HL-60 (cell line): ENCODE measurements at regions not wholly inside any gene's neighbourhood (a gene's known extent, or its start where the extent isn't known, plus 50 kb on each side); places are given as distances from the start of the nearest gene placed in this dataset.
A peak's percentile ranks its signal among the peaks of the same experiment; 100 is the strongest.

Experiments
- DNase-seq, 2 experiments: peaks; one replicate each; pipeline ENCODE4 v3.0.0-alpha.2; 2010 to 2020; ENCODE audit warnings: low read depth in 1 of 2, low spot score in 1 of 2
- H3K27ac ChIP-seq: fragments of 250-450 bp; sonication (Bioruptor Pico); replicated peaks from 2 replicates; pipeline ENCODE4 v1.5.1; 2020; ENCODE audit warnings: mild to moderate bottlenecking, moderate library complexity
- H3K27me3 ChIP-seq: fragments of 250-450 bp; sonication (Bioruptor Pico); 2 replicates; pipeline ENCODE4 v1.5.1; 2021; ENCODE audit warnings: mild to moderate bottlenecking, moderate library complexity; ENCODE audit not compliant: insufficient read depth, poor library complexity, severe bottlenecking
- H3K4me3 ChIP-seq: replicated peaks from 2 replicates; pipeline ENCODE4 v1.5.1; 2011; ENCODE audit warnings: mild to moderate bottlenecking, control low read depth, low read length; ENCODE audit not compliant: insufficient read depth
- GABPA ChIP-seq: IDR thresholded peaks from 2 replicates; pipeline ENCODE4 v1.6.1; 2012; ENCODE audit warnings: low read depth
- POLR2AphosphoS5 ChIP-seq: IDR thresholded peaks from 2 replicates; pipeline ENCODE4 v1.6.1; 2012; ENCODE audit warnings: low read depth
- SPI1 ChIP-seq: IDR thresholded peaks from 2 replicates; pipeline ENCODE4 v1.6.1; 2012; ENCODE audit warnings: low read depth, mild to moderate bottlenecking, borderline replicate concordance
- TF ChIP-seq, protein P1 (sequence below): IDR thresholded peaks from 2 replicates; pipeline ENCODE4 v1.6.1; 2012; ENCODE audit warnings: low read depth; ENCODE audit not compliant: insufficient replicate concordance
- TF ChIP-seq, protein P2 (sequence below): IDR thresholded peaks from one replicate; pipeline ENCODE4 v1.5.1; 2011; ENCODE audit warnings: low read length, control low read depth, inconsistent platforms; ENCODE audit not compliant: insufficient read depth

DNA sequence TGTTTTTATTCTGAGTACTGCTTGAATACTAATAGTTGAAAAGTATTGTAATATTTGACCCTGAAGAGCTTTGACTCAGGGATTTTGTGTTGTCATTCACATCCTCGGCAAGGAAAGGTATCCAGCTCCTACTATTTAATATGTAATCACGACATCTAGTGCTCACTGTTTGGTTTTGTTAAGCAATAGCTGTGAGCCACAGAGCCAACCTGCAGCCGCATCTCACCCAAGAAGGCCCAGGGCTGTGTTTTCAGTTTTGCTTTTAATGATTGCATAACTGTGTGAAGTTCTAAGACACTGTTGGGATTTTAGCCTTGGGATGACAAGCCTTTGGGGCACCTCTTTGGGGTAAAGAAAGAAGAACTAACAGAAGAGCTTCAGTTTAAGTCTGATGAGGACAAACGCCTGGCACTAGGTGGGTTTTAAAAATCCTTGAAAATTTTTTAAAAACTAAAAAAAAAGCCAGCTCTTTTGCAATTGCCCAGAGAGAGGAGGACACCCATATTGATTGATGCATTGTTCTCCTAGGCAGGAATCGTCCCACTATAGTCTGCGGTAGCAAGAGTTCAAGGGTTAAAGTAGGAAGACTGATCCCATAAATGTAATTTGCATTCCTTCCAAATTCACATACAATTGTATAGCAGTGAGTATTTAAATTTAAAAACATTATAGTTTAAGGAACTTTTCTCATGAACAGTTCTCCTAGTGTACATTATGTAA, 157.8 kb downstream of the RELL1 start:
- Histone ChIP-seq H3K4me3 (no peak overlapping the region), H3K27ac (no peak overlapping the region), H3K27me3 (no peaks in the 10 kb centered on the region)
- DNase-seq = peak; percentile 8 to 69
- TF ChIP-seq, protein P1, sequence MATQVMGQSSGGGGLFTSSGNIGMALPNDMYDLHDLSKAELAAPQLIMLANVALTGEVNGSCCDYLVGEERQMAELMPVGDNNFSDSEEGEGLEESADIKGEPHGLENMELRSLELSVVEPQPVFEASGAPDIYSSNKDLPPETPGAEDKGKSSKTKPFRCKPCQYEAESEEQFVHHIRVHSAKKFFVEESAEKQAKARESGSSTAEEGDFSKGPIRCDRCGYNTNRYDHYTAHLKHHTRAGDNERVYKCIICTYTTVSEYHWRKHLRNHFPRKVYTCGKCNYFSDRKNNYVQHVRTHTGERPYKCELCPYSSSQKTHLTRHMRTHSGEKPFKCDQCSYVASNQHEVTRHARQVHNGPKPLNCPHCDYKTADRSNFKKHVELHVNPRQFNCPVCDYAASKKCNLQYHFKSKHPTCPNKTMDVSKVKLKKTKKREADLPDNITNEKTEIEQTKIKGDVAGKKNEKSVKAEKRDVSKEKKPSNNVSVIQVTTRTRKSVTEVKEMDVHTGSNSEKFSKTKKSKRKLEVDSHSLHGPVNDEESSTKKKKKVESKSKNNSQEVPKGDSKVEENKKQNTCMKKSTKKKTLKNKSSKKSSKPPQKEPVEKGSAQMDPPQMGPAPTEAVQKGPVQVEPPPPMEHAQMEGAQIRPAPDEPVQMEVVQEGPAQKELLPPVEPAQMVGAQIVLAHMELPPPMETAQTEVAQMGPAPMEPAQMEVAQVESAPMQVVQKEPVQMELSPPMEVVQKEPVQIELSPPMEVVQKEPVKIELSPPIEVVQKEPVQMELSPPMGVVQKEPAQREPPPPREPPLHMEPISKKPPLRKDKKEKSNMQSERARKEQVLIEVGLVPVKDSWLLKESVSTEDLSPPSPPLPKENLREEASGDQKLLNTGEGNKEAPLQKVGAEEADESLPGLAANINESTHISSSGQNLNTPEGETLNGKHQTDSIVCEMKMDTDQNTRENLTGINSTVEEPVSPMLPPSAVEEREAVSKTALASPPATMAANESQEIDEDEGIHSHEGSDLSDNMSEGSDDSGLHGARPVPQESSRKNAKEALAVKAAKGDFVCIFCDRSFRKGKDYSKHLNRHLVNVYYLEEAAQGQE = no peak
- TF ChIP-seq, protein P2, sequence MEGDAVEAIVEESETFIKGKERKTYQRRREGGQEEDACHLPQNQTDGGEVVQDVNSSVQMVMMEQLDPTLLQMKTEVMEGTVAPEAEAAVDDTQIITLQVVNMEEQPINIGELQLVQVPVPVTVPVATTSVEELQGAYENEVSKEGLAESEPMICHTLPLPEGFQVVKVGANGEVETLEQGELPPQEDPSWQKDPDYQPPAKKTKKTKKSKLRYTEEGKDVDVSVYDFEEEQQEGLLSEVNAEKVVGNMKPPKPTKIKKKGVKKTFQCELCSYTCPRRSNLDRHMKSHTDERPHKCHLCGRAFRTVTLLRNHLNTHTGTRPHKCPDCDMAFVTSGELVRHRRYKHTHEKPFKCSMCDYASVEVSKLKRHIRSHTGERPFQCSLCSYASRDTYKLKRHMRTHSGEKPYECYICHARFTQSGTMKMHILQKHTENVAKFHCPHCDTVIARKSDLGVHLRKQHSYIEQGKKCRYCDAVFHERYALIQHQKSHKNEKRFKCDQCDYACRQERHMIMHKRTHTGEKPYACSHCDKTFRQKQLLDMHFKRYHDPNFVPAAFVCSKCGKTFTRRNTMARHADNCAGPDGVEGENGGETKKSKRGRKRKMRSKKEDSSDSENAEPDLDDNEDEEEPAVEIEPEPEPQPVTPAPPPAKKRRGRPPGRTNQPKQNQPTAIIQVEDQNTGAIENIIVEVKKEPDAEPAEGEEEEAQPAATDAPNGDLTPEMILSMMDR = no peak
- no peak for TF ChIP-seq POLR2AphosphoS5

DNA sequence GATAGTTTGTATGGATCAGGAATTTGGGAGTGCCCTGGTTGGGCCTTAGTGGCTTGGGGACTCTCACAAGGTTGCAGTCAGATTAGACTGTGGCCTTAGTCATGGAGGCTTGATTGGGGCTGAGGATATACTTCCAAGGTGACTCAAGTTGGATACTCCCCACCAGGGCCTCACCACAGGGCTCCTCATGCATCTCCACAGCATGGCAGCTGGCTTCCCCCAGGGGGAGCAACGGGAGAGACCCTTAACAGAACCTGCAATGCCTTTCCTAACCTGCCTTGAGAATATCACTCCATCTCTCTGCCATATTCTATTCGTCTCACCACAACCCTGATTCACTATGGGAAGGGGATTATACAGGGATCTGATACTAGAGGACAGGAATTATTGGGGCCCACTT, 161.9 kb downstream of the RELL1 start:
- no peak for TF ChIP-seq GABPA
- TF ChIP-seq POLR2AphosphoS5 = no peak
- TF ChIP-seq SPI1 = no peak
- TF ChIP-seq, protein P2 = no peak
- TF ChIP-seq, protein P1 = no peak
- DNase-seq = no peak
- Histone ChIP-seq H3K4me3 (no peak overlapping the region), H3K27ac (no peak overlapping the region), H3K27me3 (no peaks in the 10 kb centered on the region)

DNA sequence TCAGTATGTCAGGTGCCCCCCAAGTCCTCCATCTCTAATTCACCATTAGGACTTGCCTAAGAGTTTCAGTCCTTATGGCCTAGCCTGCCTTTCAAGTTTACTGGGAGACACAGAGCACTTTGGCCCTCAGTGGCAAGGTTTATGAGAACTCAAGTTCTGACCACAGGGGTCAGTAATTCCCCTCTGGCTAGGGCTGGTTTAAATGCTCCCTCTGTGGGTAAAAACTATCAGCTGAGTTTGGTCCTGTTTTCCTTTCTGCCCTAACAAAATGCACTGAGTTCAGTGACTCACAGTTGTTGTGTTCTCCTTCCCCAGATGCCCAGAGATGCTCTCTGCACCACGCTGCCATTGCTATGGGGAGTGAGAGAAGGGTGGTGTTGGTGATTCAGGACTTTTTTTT, 163.2 kb downstream of the RELL1 start:
- DNase-seq = no peak
- TF ChIP-seq, protein P1 = no peak
- no peak for TF ChIP-seq SPI1
- no peak for TF ChIP-seq POLR2AphosphoS5
- TF ChIP-seq, protein P2 = no peak
- H3K27me3 ChIP-seq = no peaks in the 10 kb centered on the region

More for the DNA sequence above, 163.2 kb downstream of the RELL1 start:
- no peak overlapping the region for H3K4me3 ChIP-seq
- H3K27ac ChIP-seq = no peak overlapping the region
